GM12878 (cell line): ENCODE measurements at regions not wholly inside any gene's neighbourhood (a gene's known extent, or its start where the extent isn't known, plus 50 kb on each side); places are given as distances from the start of the nearest gene placed in this dataset.

ENCODE experiments used
- CTCF ChIP-seq, 3 experiments: IDR thresholded peaks in 2 of 3; conservative IDR thresholded peaks in 1 of 3; 2 replicates each; pipeline ENCODE4 v1.5.1; 2011; ENCODE audit warnings: low read depth in 3 of 3, low read length in 3 of 3, mild to moderate bottlenecking in 3 of 3, control low read depth in 2 of 3, moderate library complexity in 2 of 3, inconsistent platforms in 1 of 3, mixed read lengths in 1 of 3; ENCODE audit not compliant: control insufficient read depth in 2 of 3, insufficient read depth in 1 of 3; ENCODE audit errors: extremely low read depth in 1 of 3
- EP300 ChIP-seq, 2 experiments: fragments of 150-350 bp in 1 of 2; IDR thresholded peaks; 2 replicates each; pipeline ENCODE4 v1.6.1; 2011 to 2012; ENCODE audit warnings: low read depth in 2 of 2, low read length in 2 of 2, borderline replicate concordance in 1 of 2, improper control_type of control experiment in 1 of 2, inconsistent platforms in 1 of 2; ENCODE audit not compliant: control insufficient read depth in 1 of 2
- EZH2 ChIP-seq: IDR thresholded peaks from 2 replicates; pipeline ENCODE4 v1.6.1; 2012; ENCODE audit warnings: low read depth, mild to moderate bottlenecking, control low read depth, inconsistent platforms, low read length, borderline replicate concordance; ENCODE audit not compliant: control insufficient read depth
- MXI1 ChIP-seq: fragments of 150-350 bp; IDR thresholded peaks from 2 replicates; pipeline ENCODE4 v1.6.1; 2011; ENCODE audit warnings: low read depth, mild to moderate bottlenecking, inconsistent platforms, low read length, improper control_type of control experiment
- NFYB ChIP-seq: IDR thresholded peaks from 2 replicates; pipeline ENCODE4 v1.6.1; 2011; ENCODE audit warnings: low read depth, mild to moderate bottlenecking, low read length, improper control_type of control experiment, moderate library complexity; ENCODE audit not compliant: insufficient read depth
- POLR2A ChIP-seq: IDR thresholded peaks from 2 replicates; pipeline ENCODE4 v1.6.1; 2011; ENCODE audit warnings: low read depth, mild to moderate bottlenecking, low read length
- POLR2AphosphoS5 ChIP-seq: IDR thresholded peaks from 2 replicates; pipeline ENCODE4 v1.6.1; 2011; ENCODE audit warnings: mild to moderate bottlenecking, low read length, inconsistent platforms
- TAF1 ChIP-seq: IDR thresholded peaks from 2 replicates; pipeline ENCODE4 v1.6.1; 2011; ENCODE audit warnings: mild to moderate bottlenecking, low read depth, low read length, borderline replicate concordance
- TCF12 ChIP-seq: IDR thresholded peaks from 2 replicates; pipeline ENCODE4 v1.6.1; 2011; ENCODE audit warnings: low read depth, mild to moderate bottlenecking, low read length
- TF ChIP-seq, protein P1 (sequence below): IDR thresholded peaks from 2 replicates; pipeline ENCODE4 v1.6.1; 2012; ENCODE audit warnings: low read length, inconsistent platforms
- TF ChIP-seq, protein P2 (sequence below): fragments of 450-650 bp; IDR thresholded peaks from 2 replicates; pipeline ENCODE4 v1.6.1; 2017; ENCODE audit warnings: mild to moderate bottlenecking

DNA sequence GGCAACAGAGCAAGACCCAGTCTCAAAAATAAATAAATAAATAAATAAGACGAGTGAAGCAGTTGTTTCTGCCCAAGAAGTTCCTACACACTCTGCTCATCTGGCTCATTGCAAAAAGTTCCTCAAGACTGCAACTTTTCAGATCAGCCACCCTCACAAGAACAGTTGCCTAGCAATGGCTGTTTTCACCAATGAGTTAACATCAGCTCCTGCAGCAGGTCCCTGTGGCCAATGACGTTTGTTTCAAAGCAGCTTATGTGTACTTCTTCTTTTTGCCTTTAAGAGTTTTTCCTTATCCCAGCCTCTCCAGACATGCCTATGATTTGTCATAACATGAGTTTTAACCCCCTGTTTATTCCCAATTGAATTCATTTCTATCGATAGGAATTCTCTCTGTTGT, 118.4 kb upstream of the SPRED1 start:
- TF ChIP-seq POLR2A = no peak
- TF ChIP-seq POLR2AphosphoS5 = no peak
- no peak for TF ChIP-seq EP300 (IDR thresholded peaks at IDR 0.05; ENCODE audit: borderline replicate concordance in 1 of 2, control insufficient read depth in 1 of 2, low read depth in 2 of 2, low read length in 2 of 2)
- TF ChIP-seq CTCF (IDR thresholded peaks at IDR 0.05 in 2 of 3, conservative IDR thresholded peaks at IDR 0.05 in 1 of 3; ENCODE audit: control insufficient read depth in 2 of 3, extremely low read depth in 1 of 3, insufficient read depth in 1 of 3, low read depth in 3 of 3, low read length in 3 of 3) = no peak
- no peak for TF ChIP-seq TAF1
- no peak for TF ChIP-seq EZH2
- TF ChIP-seq NFYB = no peak
- TF ChIP-seq, protein P1, sequence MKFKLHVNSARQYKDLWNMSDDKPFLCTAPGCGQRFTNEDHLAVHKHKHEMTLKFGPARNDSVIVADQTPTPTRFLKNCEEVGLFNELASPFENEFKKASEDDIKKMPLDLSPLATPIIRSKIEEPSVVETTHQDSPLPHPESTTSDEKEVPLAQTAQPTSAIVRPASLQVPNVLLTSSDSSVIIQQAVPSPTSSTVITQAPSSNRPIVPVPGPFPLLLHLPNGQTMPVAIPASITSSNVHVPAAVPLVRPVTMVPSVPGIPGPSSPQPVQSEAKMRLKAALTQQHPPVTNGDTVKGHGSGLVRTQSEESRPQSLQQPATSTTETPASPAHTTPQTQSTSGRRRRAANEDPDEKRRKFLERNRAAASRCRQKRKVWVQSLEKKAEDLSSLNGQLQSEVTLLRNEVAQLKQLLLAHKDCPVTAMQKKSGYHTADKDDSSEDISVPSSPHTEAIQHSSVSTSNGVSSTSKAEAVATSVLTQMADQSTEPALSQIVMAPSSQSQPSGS = no peak
- no peak for TF ChIP-seq TCF12
- no peak for TF ChIP-seq MXI1
- TF ChIP-seq, protein P2, sequence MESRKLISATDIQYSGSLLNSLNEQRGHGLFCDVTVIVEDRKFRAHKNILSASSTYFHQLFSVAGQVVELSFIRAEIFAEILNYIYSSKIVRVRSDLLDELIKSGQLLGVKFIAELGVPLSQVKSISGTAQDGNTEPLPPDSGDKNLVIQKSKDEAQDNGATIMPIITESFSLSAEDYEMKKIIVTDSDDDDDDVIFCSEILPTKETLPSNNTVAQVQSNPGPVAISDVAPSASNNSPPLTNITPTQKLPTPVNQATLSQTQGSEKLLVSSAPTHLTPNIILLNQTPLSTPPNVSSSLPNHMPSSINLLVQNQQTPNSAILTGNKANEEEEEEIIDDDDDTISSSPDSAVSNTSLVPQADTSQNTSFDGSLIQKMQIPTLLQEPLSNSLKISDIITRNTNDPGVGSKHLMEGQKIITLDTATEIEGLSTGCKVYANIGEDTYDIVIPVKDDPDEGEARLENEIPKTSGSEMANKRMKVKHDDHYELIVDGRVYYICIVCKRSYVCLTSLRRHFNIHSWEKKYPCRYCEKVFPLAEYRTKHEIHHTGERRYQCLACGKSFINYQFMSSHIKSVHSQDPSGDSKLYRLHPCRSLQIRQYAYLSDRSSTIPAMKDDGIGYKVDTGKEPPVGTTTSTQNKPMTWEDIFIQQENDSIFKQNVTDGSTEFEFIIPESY = no peak
